GM10847 (cell line): ENCODE measurements at regions not wholly inside any gene's neighbourhood (a gene's known extent, or its start where the extent isn't known, plus 50 kb on each side); places are given as distances from the start of the nearest gene placed in this dataset.

Experiments
- POLR2A ChIP-seq: IDR thresholded peaks from 2 replicates; pipeline ENCODE4 v1.6.1; 2011; ENCODE audit not compliant: insufficient read length; ENCODE audit errors: extremely low read depth

DNA sequence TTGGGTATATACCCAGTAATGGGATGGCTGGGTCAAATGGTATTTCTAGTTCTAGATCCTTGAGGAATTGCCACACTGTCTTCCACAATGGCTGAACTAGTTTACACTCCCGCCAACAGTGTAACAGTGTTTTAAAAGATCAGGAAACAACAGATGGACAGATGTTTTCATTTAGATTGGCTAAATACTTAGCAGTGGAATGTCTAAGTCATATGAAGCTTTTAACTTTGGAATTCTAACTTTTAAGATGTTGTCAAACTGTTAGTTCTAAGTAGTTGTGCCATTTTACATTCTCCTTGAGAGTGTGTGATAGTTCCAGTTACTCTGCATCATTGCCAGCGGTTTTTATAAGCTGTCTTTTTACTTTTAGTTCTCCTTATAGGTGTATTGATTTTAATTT, 688.8 kb downstream of the SEMA5A start:
- TF ChIP-seq POLR2A = no peak

DNA sequence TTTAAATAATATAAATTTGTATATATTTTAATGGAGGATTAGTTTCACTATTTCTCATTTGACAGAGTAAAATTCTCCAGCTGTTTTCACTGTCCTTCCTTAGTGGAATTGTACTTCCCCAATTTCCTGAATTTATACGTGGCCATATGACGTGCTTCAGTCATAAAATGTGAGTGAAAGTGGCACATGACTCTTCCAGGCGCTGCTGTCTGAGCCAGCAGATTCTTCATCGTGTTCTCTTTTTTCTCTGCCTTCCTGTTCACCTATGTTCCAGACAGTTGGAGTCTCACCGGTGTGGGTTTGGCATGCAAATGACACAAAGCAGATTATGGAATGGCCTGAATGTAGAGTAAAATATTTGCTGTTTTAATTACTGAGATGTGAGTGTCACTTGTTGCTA, 684.1 kb downstream of the SEMA5A start:
- no peak for TF ChIP-seq POLR2A

DNA sequence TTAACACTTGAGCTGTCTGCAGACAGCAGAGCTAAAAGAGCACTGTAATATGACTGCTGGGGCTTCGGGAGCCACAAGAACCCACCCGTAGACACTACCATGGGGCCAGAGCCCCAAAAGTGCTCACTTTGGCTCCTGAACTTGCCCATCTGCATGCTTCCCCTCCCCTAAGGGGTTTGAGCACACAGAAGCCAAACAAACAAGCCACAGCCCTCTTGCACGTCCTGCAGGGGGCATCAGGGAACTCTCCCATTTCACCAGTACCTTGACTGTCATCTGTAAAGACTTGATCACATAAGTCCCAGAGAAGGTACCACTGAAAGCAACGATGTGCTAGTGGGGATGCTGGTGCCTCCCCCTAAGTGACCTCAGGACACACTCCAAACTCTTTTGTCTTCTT, 681.8 kb downstream of the SEMA5A start:
- no peak for TF ChIP-seq POLR2A

DNA sequence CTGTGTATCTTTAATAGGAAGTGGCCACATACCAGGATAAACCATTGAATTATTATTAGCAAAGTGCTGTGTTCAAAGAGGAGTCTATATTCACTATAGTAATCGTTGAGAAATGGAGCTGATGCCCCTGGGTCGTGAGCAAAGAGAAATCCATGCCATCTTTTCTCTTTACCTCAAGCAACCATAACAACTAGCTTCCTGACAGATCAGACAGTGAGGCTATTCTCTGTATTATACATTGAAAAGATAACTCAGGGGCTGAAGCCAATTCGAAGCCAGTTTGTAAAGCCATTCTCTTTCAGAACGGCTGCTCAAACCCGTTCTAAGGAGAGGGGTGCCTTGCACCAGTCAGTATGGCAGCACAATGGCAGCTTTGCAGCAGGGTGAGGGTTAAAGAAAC, 680.6 kb downstream of the SEMA5A start:
- TF ChIP-seq POLR2A = no peak

DNA sequence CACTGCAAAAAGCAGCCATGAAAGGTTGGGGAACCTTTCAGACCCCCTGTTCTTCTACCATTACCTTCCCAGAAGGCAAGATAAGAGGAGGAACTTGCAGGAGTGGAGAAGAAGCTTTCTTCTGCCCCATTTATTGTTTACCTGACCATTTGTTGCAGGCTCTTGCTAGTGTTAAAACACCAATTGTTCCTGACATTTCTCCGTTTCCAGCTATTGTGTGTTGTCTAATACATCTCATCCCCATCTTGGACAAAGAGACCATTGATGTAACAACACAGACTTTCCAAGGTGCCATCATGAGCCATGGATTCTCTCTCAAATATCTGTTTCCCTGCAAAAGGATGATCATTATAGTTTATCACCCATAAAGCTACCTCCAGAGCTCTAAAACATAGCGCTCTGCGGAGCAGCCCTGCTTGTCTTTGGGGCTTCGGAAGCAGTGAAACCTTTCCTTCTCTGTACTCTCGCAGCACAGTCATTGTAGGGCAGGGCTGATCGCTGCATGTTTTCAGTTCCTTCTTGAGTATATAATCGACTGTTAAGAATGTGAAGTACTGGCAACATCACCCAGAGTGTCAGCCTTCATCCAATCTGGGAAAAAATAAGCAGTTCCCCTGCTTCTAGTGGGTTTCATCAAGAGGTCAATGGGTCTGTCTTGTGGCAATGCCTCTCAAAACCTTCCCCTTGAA, 680.0 kb downstream of the SEMA5A start:
- no peak for TF ChIP-seq POLR2A

DNA sequence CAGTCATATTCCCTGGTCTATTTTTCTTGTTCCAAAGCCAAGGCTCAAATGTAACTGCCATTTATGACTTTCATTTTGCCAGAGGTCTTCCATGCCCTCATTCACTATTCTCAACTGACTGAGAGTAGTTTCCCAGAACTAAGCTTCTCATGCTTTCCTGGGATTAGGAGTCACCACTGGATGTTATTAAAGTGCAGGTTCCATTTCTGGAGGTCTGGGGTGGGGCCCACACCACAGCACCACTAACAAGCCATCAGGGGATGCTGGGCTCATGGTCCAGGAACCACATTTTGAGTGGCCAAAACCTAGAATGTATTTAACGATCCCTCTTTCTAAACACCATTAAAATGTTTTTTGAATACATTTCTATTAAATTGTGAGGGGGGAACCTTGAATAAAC, 677.6 kb downstream of the SEMA5A start:
- no peak for TF ChIP-seq POLR2A

DNA sequence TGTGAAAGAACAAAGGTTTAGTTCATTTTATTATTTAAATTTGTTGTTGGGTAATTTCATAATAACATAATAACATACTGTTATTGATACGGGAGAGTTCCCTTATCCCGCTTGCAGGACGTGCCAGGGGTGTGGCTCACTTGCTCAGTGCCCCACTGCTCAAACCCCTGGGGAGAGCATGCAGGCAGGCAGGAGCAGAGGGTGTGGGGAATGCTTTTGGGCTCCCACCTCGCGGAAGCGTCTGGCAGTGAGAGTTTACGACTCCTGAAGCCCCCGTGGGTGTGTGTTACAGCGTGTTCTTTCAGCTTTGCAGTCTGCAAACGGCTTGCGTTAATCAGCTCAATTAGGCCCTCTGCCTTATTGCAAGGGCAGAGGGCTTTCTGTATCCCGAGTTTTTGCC, 675.9 kb downstream of the SEMA5A start:
- no peak for TF ChIP-seq POLR2A

DNA sequence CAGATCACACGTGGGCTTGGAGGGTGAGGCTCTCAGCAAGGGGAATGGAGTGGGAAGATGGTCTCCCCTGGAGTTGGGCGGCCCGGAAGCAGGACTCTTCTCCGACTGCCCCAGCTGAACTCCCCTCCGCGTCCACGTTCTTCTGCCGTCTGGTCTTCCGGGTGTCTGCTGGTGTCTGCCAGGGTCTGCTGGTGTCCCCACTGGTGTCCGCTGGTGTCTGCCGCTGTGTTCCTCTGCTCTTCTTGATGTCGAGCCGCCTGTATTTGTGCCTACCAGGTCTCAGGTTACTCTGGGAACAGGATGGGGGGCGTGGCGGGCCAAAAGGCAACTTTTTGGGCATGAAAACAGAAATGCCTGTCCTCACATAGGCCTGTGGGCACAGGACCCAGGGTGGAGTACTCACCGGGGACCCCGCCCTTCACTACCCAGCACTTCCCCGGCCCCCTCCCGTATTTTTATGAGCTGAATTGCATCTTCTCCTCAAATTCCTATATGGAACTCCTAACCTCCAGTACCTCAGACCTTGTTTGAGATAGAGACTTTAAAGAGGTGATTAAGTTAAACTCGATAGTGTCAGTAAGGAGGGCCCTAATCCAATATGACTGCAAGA, 675.4 kb downstream of the SEMA5A start:
- TF ChIP-seq POLR2A = no peak

DNA sequence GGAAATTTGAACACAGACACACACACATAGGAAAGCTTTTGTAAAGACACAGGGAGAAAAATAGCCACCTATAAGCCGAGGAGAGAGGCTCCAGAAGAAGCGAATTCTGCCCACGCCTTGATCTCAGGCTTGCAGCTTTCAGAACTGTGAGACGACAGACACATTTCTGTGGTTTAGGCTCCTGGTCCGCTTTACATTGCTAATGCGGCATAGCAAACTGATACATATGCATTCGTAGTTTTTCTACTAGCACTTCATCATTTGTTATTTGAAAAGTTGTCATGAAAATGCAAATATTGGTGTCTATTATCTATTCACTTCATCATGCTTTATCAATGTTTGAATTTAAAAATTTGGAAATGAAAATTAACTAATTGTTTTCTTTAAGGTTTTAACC, 674.9 kb downstream of the SEMA5A start:
- TF ChIP-seq POLR2A = no peak

DNA sequence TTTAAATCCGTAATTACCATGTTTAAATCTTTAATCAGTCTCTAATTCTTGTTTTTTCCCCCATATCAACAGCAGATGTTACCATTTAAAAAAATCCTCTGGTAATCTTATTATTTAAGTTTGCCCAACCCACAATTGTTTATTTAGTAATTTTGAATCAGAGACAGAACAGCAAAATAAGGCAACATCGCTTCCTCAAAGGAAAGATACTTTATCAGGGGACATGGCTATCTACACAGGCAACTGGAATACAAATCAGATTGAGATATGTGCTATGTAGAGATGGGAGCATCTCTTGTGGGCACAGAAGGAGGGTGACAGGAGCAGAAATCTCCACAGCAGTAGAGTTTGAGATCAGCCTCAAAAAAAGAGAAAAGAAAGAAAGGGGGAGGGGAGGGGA, 674.4 kb downstream of the SEMA5A start:
- no peak for TF ChIP-seq POLR2A

DNA sequence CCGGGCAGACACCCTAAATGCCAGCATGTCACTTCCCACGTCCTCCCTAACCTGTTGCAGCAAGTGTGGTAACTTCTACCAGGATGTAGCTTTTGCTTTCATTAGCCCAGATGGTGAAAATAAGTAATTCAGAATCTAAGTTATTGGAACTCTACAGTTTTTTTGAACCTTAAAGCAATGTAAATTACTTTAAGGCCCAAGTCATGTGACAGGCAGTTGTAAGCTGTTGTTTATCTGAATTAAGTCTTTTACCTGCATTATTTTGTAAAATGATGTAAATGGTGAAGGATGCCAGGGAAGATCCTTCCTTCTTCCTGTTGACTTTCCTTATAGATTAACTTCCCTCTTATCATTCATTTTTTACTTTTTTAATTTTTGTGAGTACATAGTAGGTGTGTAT, 670.2 kb downstream of the SEMA5A start:
- TF ChIP-seq POLR2A = no peak

DNA sequence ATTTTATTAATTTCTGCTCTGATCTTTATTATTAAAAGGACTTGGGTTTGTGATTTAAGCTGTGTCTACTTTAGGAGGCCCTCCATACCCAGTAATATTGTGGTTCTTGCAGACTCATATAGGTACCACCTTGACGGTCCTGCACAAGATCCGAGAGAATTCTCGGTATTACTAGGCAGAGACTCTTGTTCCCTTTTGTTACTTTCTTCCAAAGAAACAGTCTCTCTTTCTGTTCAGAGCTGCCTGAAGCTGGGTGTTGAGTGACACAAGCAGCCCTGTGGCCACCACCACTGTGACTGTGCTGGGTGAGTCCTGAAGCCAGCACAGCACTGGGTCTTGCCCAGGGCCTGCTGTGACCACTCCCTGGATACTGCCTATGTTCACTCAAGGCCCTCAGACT, 666.6 kb downstream of the SEMA5A start:
- TF ChIP-seq POLR2A = no peak

DNA sequence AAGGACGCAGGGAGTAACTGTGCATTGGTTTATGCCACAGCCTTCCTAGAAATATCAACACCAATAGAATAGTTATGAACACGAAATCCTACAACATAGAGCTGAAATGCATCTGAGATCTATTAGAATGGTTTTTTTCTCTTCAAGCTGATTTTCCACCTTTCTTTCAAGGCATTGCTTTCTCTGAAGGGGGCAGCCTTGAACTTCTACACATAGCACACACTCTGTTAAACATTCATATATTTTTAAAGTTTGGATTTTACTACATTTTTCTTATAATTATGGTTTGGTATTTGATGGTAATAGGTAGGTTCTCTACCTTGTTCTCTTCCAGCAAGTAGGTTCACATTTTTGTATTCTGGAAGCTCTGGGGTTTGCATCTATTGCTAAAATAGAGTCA, 661.8 kb downstream of the SEMA5A start:
- no peak for TF ChIP-seq POLR2A

DNA sequence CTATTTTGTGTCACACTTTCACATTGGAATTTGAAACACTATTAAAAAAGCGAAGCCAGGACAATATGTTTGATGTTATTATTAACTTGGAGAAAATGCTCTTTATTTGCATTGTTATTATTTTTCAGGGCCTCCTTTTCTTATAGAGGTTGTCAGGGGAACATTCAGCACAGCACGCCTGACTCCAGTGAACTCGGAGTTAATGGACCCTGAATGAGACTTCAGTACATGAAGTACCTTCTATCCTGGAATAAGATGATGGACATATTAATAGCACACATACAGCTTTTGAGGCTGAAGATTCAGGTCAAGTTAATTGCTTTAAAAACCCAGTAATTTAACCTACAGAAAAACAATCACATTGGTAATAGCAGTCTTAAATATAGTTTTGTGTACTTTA, 652.9 kb downstream of the SEMA5A start:
- TF ChIP-seq POLR2A = no peak

DNA sequence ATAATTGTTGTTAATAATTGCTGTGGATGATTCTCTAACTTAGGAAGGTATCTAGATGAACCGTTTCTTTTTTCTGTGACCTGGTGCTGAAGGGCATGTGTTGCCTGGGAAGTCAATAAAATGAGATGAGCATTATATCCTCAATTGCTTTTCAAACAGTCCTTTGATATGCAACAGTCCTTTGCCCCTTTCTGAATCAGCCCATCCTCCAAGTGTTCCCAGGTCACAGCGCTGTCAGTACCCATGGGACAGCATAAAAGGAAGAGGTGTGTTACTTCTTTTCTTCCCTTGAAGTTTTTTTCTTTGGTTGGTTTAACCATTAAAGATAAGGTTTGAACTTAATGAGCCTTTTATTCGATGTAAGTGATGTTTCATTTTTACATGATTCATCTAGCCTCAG, 651.8 kb downstream of the SEMA5A start:
- no peak for TF ChIP-seq POLR2A

DNA sequence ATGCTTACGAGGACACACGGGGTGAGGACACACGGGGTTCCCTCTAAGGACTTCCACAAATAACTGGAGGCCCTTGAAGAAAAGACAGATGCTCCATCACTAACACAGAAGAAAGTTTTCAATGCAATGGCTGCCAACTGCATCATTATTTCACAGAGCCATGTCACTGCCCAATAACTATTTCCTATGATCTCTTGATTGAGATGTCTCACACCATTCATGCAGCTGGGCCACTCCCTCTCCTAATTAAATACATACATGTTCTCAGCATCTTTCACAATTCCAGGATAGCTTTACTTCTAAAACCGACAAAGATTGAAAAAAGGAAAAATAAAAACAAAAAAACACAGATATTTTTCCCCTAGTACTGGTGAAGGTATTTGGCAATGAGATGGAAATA, 650.8 kb downstream of the SEMA5A start:
- no peak for TF ChIP-seq POLR2A

DNA sequence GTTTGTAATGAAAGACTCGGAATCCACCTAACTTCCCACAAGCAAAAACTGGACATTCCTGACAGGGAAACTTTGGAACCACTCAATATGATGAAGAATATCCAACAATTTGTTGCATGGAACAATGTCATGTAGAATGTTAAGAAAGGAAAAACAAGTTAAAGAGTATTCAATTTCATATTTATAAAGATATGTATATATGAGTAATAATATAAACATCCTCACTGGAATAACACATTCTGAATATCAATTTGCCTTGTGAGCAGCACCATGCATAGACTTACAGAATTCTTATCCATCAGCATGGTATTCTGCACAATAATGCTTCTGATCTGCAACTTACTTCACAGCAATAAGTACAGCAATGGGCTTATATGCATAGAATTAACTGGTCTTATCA, 650.3 kb downstream of the SEMA5A start:
- no peak for TF ChIP-seq POLR2A

DNA sequence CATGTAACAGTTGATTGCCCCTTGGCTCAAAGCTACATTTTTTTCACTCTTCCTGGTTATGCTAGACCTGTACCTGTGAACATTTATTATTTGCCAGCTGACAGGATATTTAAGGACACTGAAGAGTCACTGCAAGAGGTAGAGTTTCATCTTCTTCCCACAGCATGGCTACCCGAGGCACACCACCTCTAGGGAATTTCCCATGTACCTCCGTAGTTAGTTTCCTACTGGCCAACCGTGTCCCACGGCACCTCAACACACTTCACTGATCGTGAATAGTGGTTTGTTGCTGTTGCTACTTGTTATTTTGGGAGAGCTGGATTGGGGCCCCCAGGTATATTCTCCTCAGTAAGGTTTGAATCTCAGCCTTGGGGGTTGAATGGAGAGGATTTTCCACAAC, 648.6 kb downstream of the SEMA5A start:
- TF ChIP-seq POLR2A = no peak

DNA sequence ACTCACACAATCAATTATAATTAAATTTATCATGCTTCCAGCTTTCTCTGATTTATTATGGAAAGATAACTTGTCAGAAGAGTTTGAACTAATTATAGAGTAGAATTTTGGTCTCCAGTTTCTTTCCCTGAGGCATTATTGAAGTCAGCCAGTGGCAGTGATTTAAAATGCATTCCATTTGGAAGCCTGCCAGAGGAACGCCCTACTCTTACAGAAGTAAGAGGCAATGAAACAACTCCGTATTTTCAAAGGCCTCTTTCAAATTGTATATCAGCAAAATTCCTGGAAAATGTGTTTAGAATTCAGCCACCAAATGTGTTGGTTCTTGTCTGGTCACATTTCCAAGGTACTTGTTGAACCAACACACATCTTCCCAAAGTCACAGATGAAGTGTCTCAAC, 640.9 kb downstream of the SEMA5A start:
- TF ChIP-seq POLR2A = no peak
